ENCODE measurements at regions not wholly inside any gene's neighbourhood (a gene's known extent, or its start where the extent isn't known, plus 50 kb on each side); places are given as distances from the start of the nearest gene placed in this dataset.

- FAIRE-seq: no peak
These were observed 371.4 kb upstream of the ATP5MC3 start for GRCh38 chr2:175552902-175553301.

DNA sequence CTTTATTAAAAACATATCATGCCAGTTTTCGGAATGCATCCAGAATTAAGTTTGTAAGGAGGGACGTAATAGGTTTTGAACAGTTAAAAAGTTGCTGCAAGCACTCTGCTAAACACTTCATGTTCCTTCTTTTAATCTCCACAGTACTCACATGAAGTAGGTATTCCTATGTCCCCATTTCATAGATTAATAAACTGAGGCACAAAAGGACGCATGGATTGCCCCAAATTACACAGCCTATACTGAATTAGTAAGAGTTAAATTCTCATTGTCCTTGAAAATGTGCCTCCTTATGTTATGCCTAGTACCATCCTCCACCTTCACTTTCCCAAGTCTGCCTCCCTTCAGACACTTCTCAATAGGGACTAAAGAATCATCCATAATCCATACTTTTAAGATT, 358.9 kb upstream of the ATP5MC3 start:
- no peak for FAIRE-seq

DNA sequence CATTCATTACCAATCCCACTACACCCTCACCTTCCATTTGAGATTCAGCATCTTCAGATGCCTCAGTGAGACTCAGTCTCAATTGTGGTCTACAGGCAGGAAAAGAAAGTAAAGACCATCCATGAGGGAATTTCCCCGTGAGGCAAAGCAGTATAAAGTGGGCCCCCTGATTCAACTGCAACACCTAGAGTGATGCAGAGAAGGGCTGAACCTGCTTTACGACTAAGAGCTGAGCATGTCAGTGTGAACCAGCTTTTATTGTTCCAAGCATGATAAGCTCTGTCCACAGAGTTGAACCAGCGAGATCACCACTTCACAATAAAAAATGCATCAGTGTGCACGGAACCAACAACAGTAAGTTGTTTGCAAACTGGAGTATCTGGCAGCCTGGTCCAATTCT, 357.6 kb upstream of the ATP5MC3 start:
- no peak for FAIRE-seq

DNA sequence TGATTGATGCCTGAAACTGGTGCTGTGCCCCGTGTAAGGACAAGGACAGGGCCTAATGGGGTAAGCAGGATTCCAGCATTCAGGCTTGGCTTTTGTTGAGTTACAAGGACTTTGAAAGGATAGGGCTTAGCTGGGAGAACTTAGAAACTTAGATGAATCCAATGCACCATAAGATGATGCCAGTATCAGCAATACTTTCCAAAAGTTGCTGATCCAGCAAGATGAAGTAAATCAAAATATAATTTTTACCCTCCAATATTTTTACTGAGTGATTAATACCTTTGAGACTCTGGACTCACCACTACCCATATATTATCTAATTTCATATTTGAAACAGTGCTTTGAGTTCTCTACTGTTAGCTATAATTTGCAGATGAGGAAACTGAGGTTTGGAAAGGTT, 354.5 kb upstream of the ATP5MC3 start:
- FAIRE-seq: no peak

- no peak for FAIRE-seq
These were observed 354.1 kb upstream of the ATP5MC3 start for GRCh38 chr2:175535631-175536030.

DNA sequence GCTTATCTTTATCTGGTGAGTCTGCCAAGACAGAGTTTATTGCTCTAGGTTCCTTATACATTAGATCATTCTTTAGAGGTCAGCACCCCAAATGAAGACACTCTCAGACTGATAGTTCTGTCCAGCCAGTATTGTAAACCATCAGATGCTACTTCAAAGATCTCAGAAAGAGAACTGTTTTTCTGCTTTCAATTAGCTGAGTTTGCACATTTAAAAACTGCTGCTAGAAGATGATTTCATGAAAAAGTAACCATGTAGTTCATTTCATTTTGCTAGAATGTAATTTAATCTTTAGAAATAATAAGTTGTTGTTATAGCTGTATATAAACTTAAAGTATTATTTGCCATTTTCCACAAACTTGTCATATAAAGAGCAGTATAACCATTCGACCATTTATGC, 344.5 kb upstream of the ATP5MC3 start:
- FAIRE-seq: no peak

GRCh38 chr2:175523001-175523400, 341.5 kb upstream of the ATP5MC3 start:
- FAIRE-seq: no peak

- FAIRE-seq: no peak
These were observed 336.7 kb upstream of the ATP5MC3 start for GRCh38 chr2:175518206-175518605.

DNA sequence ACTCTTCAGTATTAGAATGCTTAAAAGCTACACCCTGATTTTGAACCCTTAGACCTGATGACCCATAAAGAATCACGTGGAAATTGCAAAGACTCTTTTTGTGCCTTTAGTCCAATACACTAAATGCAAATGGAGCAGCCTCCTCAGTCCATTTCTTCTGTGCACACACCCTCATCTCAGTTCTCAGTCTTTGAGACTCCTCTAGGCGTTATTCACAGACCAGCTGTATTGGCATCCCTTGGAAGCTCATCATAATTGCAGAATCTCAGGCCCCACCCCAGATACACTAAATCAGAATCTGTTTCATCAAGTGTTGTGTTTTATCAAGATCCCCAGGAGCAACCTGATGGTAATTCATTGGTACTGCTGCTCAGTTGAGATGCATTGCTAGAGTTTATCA, 335.0 kb upstream of the ATP5MC3 start:
- no peak for FAIRE-seq

GRCh38 chr2:175500255-175500654, 318.7 kb upstream of the ATP5MC3 start:
- no peak for FAIRE-seq

- FAIRE-seq: no peak
These were observed 308.9 kb upstream of the ATP5MC3 start for GRCh38 chr2:175490360-175490791.

GRCh38 chr2:175478096-175478768, 296.7 kb upstream of the ATP5MC3 start:
- FAIRE-seq: no peak

GRCh38 chr2:175476948-175477347, 295.4 kb upstream of the ATP5MC3 start:
- FAIRE-seq: no peak

GRCh38 chr2:175476374-175476773, 294.9 kb upstream of the ATP5MC3 start:
- no peak for FAIRE-seq

- no peak for FAIRE-seq
These were observed 293.6 kb upstream of the ATP5MC3 start for GRCh38 chr2:175475130-175475529.

DNA sequence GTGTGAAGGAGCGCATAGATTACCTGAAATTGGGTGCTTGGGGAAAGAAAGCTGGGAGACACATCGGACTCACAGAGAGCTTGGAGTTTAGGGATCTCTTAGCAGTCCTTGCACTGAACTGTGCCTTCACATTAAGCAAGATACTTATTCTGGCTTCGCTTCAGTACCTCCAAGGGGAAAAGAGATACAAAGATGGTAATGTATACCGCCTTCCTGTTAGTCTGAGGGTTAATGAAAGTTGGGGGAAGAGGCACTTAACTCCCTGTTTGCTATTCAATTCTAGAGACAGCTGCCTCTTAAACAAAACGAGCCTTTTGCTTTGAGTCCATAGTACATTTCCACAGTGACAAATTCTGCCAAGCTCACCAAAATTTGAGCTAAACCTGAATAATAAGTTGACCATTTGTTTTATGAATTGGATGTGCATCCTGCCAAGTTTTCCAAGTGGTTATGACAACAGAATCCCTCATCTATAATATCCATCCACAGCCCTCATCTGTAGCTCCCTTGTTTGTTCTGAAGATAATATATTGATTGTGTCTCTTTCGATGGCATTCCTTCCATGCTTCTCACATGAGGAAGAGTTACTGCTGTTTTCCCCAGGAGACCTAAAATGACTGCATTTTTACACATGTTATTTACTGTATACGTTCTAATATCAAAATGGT, 287.1 kb upstream of the ATP5MC3 start:
- no peak for FAIRE-seq

DNA sequence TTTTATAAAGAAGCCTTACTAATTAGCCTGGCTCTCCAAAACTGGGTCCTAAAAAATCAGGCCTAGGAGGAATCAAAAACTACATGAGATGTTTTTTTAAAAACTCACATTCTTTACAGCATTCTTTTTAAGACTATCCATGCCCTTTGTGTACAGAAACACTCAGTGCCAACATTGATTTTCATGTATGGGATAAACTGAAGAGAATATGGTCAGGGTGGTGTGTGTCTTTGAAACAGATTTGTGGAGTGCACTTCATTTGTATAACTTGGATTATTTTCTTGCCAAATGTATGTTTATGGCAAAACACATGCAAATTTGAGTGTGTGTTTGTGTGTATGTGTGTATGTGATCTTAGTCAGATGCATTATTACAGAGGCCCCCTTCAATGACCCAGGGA, 283.6 kb upstream of the ATP5MC3 start:
- FAIRE-seq: no peak

- no peak for FAIRE-seq
These were observed 282.8 kb upstream of the ATP5MC3 start for GRCh38 chr2:175464311-175464670.

DNA sequence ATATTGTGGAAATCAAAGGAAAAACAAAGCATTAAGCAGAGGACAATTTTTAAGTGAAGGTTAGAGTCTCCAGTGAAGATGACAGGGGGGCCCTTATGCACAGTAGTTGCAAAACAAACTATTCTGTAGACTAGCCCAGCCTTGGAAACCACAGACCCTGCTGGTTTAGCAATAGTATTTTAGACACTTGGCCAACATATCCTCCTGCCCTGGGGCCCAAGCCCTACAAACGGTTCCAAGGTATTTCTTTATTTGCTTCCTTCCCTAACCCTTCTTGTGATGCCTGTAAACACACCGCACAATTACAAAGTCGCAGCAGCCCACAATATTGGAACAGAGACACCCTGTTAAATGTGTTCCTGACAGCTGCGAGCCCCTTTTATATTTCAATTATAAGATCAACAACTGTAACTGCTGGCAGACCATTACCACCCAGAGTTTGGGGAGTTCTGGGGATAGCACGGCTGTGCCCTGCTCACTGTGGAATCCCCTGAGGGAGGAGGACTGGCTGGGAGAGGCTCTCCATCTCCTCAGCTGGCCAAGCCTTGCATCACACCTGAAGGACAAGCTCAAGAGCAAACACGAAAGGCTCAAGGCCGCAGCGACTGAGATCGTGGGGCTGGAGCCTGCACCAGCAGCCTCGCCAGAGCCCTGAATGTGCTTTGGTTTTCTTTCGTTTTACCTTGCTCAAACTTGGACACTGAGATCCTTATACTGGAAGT, 282.2 kb upstream of the ATP5MC3 start:
- FAIRE-seq: no peak

DNA sequence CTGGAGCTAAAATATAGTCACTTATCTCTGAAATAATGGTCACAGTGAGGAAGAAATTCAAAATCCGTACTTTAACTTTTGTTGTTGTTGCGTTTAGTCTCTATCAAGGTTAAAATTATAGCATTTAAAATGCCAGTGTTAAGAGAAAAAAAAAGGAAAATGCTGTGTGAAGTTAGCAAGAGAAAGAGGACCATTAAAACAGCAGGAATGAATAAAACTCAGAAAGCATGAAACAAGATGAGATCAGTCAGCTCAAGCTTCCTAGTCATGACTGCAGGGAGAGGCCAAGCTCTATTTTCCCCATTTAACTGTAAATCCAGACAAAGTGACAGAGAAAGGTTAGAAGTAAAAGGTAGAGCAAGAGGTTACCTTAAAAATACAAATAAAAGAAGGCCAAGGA, 281.7 kb upstream of the ATP5MC3 start:
- no peak for FAIRE-seq

GRCh38 chr2:175462246-175462645, 280.7 kb upstream of the ATP5MC3 start:
- FAIRE-seq: no peak

GRCh38 chr2:175461839-175462238, 280.3 kb upstream of the ATP5MC3 start:
- FAIRE-seq: no peak

GRCh38 chr2:175457895-175458448, 276.5 kb upstream of the ATP5MC3 start:
- FAIRE-seq: no peak

- FAIRE-seq: no peak
These were observed 273.5 kb upstream of the ATP5MC3 start for GRCh38 chr2:175454953-175455389.
